ENCODE measurements at regions not wholly inside any gene's neighbourhood (a gene's known extent, or its start where the extent isn't known, plus 50 kb on each side); places are given as distances from the start of the nearest gene placed in this dataset.

GRCh38 chr4:54986095-54986846 lies 139.1 kb downstream of the KDR start:
- WGBS, 2 donors, result 66 to 80% methylated on average over 4 to 5 of the region's 5 CpGs

DNA sequence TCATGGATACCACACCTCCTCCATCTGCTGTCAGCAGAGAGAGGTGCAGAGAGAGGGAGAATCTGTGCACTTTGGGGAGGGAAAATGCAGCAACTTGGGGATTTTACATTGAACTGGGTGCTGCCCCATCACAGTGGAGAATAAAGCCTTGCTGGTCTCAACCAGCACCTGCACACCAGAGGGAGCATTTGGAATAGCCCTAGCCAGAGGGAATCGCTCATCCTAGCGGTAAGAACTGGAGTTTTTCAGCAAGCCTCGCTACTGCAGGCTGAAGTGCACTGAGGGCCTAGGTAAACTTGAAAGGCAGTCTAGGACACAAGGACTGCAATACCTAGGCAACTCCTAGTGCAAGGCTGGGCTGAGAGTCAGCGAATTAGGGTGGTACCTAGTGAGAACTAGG lies 148.7 kb downstream of the KDR start:
- Histone ChIP-seq H3K27me3 (no peaks in the 10 kb centered on the region), H3K4me1 (no peaks in the 10 kb centered on the region), H3K9me3 (no peaks in the 10 kb centered on the region), H3K4me3 (no peak overlapping the region), H3K36me3 (ENCODE audit: low read depth, missing control alignments) (no peaks in the 10 kb centered on the region), H3K27ac (no peak overlapping the region)
- intact Hi-C loops (cut with DNase I; ENCODE audit: low total_unique reads), result no loop called here
- 64 to 85% methylated on average over 4 of the region's 4 CpGs for WGBS, 2 donors
- DNase-seq, result no peak
- no peak for TF ChIP-seq POLR2A (IDR thresholded peaks at IDR 0.05)
- no peak for TF ChIP-seq CTCF (IDR thresholded peaks at IDR 0.05)

More at GRCh38 chr4:54986095-54986846, 139.1 kb downstream of the KDR start:
- DNase-seq, result no peak
- H3K36me3 ChIP-seq (ENCODE audit: low read depth, missing control alignments), result no peaks in the 10 kb centered on the region
- no peaks in the 10 kb centered on the region for H3K9me3 ChIP-seq
- no peak overlapping the region for H3K4me3 ChIP-seq
- no peaks in the 10 kb centered on the region for H3K27me3 ChIP-seq
- no peaks in the 10 kb centered on the region for H3K4me1 ChIP-seq
- intact Hi-C loops (cut with DNase I; ENCODE audit: low total_unique reads), result no loop called here
- no peak overlapping the region for H3K27ac ChIP-seq
- no peak for TF ChIP-seq CTCF (IDR thresholded peaks at IDR 0.05)
- no peak for TF ChIP-seq POLR2A (IDR thresholded peaks at IDR 0.05)

DNA sequence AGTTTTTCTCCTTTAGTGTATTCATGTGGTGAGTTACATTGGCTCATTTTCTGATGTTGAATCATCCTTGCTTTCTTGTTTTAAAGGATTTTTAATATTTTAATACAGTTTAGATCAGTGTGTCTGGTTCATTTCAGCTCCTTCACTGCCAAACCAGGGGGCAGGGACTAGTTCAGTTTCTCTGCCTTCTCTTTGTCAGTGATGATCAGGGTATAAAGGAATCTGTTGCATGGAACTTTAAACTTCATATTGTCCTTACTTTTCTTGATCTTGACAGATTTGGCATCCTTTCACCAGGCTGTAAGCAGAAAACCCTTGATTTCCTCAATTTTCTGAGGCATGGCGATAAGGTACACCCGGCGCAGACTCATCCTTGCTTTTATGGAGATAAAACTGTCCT lies 149.4 kb downstream of the KDR start:
- H3K27me3 ChIP-seq, result no peaks in the 10 kb centered on the region
- DNase-seq, result no peak
- no peaks in the 10 kb centered on the region for H3K4me1 ChIP-seq
- H3K4me3 ChIP-seq, result no peak overlapping the region
- no peak overlapping the region for H3K27ac ChIP-seq
- 82 to 89% methylated on average over 3 of the region's 3 CpGs for WGBS, 2 donors
- intact Hi-C loops (cut with DNase I; ENCODE audit: low total_unique reads), result no loop called here
- no peaks in the 10 kb centered on the region for H3K9me3 ChIP-seq
- TF ChIP-seq POLR2A (IDR thresholded peaks at IDR 0.05) (no peak), CTCF (IDR thresholded peaks at IDR 0.05) (no peak)
- H3K36me3 ChIP-seq (ENCODE audit: low read depth, missing control alignments), result no peaks in the 10 kb centered on the region

DNA sequence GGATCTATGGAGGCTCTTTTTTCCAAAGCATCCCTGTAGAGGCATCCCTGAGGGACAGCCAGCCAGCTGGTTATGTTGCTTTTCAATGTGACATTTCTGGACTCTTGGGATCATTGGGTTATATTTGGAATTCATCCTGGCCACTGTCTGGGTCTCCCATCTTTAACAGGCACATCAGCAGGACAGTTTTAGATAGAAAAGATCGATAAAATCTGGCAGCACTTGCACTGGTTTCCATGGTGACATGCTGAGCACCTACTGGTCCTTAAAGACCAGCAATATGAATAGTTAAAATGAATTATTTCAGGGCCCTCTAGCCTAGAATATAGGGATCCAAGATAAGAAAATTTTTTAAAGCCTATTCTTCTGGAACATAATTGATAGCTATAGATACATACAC lies 151.6 kb downstream of the KDR start:
- DNase-seq, result no peak
- intact Hi-C loops (cut with DNase I; ENCODE audit: low total_unique reads), result no loop called here
- no peaks in the 10 kb centered on the region for H3K4me1 ChIP-seq
- no peaks in the 10 kb centered on the region for H3K9me3 ChIP-seq
- H3K27me3 ChIP-seq, result no peaks in the 10 kb centered on the region
- H3K4me3 ChIP-seq, result no peak overlapping the region
- no peaks in the 10 kb centered on the region for H3K36me3 ChIP-seq (ENCODE audit: low read depth, missing control alignments)
- TF ChIP-seq POLR2A (IDR thresholded peaks at IDR 0.05) (no peak), CTCF (IDR thresholded peaks at IDR 0.05) (no peak)
- H3K27ac ChIP-seq, result no peak overlapping the region
- 84 to 94% methylated on average over 1 of the region's 1 CpG for WGBS, 2 donors

DNA sequence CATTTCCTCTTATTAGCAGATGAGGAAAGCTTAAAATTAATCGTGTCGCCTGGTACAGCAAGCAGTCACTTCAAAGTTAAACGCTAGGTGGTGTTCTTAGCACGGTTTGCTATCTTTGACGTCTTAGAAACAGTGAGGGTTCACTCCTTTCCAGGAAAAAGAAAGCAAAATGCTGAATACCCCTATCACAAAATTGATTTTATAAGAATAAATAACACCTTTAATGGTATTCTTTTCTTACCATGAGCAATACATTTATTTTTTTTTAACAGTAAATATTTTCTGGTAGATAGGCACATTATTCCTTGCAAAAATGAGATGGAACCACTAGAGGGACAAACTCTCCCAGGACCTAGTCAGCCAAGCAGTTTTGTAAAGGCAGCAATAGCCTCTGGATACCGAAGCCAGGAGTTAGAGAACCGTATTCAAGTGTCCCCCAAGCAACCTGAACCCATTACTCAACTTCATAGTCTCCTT lies 153.9 kb downstream of the KDR start:
- H3K36me3 ChIP-seq (ENCODE audit: low read depth, missing control alignments), result no peaks in the 10 kb centered on the region
- no peak overlapping the region for H3K27ac ChIP-seq
- intact Hi-C loops (cut with DNase I; ENCODE audit: low total_unique reads), result no loop called here
- no peak for TF ChIP-seq POLR2A (IDR thresholded peaks at IDR 0.05)
- peak in 2 of 3 experiments; percentile 51 to 63 for TF ChIP-seq CTCF (IDR thresholded peaks at IDR 0.05)
- no peaks in the 10 kb centered on the region for H3K9me3 ChIP-seq
- H3K4me3 ChIP-seq, result no peak overlapping the region
- H3K4me1 ChIP-seq, result no peaks in the 10 kb centered on the region
- no peaks in the 10 kb centered on the region for H3K27me3 ChIP-seq
- 18 to 22% methylated on average over 7 of the region's 7 CpGs for WGBS, 2 donors
- DNase-seq, result peak; percentile 20
